Hematopoietic multipotent progenitor cell treated with erythropoietin and hydrocortisone succinate and interleukin-3 and kit ligand, for 17 days (in vitro differentiated cells): ENCODE measurements at regions not wholly inside any gene's neighbourhood (a gene's known extent, or its start where the extent isn't known, plus 50 kb on each side); places are given as distances from the start of the nearest gene placed in this dataset.

Experiments used
- DNase-seq: peaks from one replicate; pipeline ENCODE4 v3.0.0-alpha.2; 2015; ENCODE audit warnings: low spot score

DNA sequence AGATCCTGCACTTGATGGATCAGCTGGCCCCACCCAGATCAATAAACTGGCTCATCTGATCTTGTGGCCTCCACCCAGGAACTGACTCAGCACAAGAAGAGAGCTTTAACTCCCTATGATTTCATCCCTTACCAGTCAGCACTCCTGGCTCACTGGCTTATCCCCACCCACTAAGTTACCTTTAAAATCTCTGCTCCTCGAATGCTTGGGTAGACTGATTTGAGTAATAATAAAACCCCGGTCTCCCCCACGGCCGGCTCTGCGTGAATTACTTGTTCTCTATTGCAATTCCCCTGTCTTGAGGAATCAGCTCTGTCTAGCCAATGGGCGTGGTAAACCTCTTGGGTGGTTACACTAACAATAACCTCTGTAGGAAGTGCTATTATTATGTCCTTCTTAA is 83.7 kb downstream of the MBL2 start:
- DNase-seq = no peak

DNA sequence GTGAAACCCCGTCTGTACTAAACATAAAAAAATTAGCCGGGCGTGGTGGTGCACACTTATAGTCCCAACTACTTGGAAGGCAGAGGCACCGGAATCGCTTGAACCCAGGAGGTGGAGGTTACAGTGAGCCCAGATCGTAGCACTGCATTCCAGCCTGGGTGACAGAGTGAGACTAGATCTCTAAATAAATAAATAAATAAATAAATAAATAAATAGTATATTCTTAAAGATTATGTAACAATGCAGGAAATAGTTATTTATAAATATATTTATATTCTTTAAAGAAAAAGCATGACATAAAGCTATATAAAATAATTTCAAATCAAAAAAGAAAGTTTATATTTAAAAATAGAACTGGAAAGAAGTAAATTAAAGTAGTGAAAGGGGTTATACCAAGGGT is 76.4 kb downstream of the MBL2 start:
- DNase-seq = no peak

DNA sequence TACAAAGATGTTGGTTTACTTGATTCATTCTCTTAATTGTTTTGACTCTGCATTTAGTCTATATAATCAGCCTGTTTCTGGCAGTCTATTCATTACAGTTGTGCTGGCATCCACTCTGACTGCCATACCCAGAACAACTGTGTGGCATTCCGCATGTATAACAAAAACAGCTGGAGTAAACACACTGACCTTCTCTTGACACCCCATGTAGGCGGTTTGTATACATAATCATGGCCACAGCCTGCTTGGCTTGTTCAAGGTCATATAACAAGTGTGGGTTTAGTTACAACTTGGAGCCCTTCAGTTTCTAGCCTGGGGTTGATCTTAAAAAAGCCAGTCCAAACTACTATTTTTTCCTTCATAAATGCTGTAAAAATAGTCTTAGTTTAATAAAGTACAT is 70.9 kb downstream of the MBL2 start:
- DNase-seq = no peak

DNA sequence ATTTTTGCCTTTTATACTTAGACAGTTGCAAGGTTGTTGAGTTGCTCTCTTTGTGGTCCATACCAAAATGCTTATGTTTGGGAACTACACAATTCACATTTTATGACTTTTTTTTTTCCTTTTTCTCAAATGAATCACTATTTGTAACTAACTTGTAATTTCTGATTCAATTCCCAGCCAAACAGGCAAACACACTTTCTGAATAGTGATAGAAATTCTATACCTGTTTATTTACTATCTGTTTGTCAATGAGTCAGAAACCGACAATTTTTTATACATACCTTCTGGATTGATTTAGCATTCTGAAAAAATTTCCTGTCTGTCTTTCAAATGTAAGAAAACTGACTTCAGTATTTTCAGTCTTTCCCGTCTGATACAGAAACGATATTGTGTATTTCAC is 69.1 kb downstream of the MBL2 start:
- no peak for DNase-seq

DNA sequence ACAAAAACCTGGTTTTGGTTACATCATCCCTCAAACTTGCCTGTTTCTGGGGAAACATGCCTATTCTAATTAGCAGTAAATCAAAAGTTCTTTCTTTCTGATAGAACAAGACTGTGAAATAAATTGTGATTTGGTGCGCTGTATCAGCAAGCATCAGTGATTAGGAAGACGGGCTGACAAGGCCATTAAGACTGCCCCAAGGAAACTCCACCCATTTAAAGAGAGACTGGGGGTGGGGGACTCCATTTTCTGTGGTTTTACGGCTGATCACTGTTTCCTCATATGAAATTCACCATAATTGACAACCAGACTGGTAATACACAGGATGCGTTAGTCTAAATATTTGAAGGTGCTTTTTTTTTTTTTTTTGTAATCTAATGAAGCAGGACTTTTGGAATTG is 68.7 kb downstream of the MBL2 start:
- DNase-seq = no peak

DNA sequence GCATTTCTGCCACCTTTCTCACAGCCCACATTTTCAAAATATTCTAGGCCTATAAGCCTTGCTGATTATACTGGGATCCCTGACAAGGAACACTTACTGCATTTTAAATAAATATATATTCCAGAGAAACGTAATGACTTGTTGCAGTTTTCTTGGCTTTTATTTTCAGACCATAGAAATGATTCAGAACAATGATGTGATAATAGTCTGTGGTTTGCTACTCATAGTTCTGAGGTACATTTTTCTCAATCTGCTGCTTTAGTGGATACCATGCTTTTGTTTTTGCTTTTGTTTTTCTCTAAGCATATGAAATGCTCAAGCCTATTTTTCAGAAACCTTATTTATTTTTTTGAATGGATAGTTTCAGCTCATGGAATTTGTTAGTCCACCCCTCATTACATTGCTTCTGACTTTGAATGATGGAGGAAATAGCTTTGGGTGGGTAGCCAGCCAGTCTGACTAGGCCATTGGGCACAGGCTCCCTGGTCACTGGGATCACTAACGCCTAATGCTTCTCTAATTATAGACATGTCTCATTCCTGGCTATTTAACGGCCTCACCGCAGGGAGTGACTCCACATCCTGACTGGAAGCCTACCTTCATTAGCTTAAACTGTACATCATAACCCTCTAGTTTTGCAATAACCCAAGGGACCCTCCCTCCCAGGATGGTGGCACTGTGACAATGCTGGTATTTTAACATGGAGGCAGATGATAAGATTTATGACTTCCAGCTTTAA is 66.1 kb downstream of the MBL2 start:
- DNase-seq = no peak
